HEK293 (cell line): ENCODE measurements at regions not wholly inside any gene's neighbourhood (a gene's known extent, or its start where the extent isn't known, plus 50 kb on each side); places are given as distances from the start of the nearest gene placed in this dataset.

ENCODE experiments used
- CTCF ChIA-PET: fragments of 350-600 bp; formaldehyde crosslinking; extraction: SDS; loops from one replicate; lab custom pipeline; 2021; ENCODE audit warnings: antibody characterized with exemption; lab: Yijun Ruan, JAX
- POLR2A ChIA-PET: fragments of 300-600 bp; formaldehyde crosslinking; extraction: SDS; loops from one replicate; lab custom pipeline; 2020; ENCODE audit warnings: antibody characterized with exemption, inconsistent platforms; lab: Yijun Ruan, JAX
- H3K27ac ChIP-seq: fragments of 200-500 bp; sonication (Bioruptor generic); 2 replicates; pipeline ENCODE4 v1.5.1; 2014; ENCODE audit warnings: low read depth, low read length, control low read depth, inconsistent platforms; ENCODE audit errors: extremely low read depth
- H3K36me3 ChIP-seq, 2 experiments: fragments of 200-500 bp in 1 of 2; sonication (Bioruptor generic) in 1 of 2; 1 replicate in 1 of 2; 2 replicates in 1 of 2; pipeline ENCODE4 v1.5.1; 2014 to 2017; ENCODE audit warnings: inconsistent platforms in 2 of 2, low read length in 2 of 2; ENCODE audit not compliant: control insufficient read depth in 2 of 2, insufficient read depth in 1 of 2
- H3K4me1 ChIP-seq: fragments of 200-500 bp; sonication (Bioruptor generic); 2 replicates; pipeline ENCODE4 v1.5.1; 2014; ENCODE audit warnings: mild to moderate bottlenecking, low read length, inconsistent platforms; ENCODE audit not compliant: control insufficient read depth, insufficient read depth
- H3K4me3 ChIP-seq: 2 replicates; pipeline ENCODE4 v1.5.1; 2011; ENCODE audit warnings: low read depth, mild to moderate bottlenecking, control low read depth, low read length, moderate library complexity
- H3K9me3 ChIP-seq: fragments of 200-500 bp; sonication (Bioruptor generic); 2 replicates; pipeline ENCODE4 v1.5.1; 2014; ENCODE audit warnings: low read depth, low read length, inconsistent platforms; ENCODE audit not compliant: control insufficient read depth, insufficient read depth
- GLI4 ChIP-seq: fragments of 450-650 bp; formaldehyde crosslinking; IDR thresholded peaks from 2 replicates; pipeline ENCODE4 v1.5.1; 2016; ENCODE audit warnings: missing biosample characterization, missing genetic modification characterization
- WT1 ChIP-seq: fragments of 450-650 bp; formaldehyde crosslinking; IDR thresholded peaks from 2 replicates; pipeline ENCODE4 v1.5.1; 2016; ENCODE audit warnings: missing biosample characterization, missing genetic modification characterization
- ZBTB8A ChIP-seq: fragments of 450-650 bp; formaldehyde crosslinking; IDR thresholded peaks from 2 replicates; pipeline ENCODE4 v1.5.1; 2016; ENCODE audit warnings: missing biosample characterization, missing genetic modification characterization
- ZFHX2 ChIP-seq: fragments of 450-650 bp; formaldehyde crosslinking; conservative IDR thresholded peaks from 2 replicates; pipeline ENCODE4 v1.5.1; 2016; ENCODE audit warnings: missing biosample characterization, missing genetic modification characterization
- ZNF2 ChIP-seq: fragments of 450-650 bp; formaldehyde crosslinking; IDR thresholded peaks from 2 replicates; pipeline ENCODE4 v1.5.1; 2016; ENCODE audit warnings: missing biosample characterization, missing genetic modification characterization
- ZNF239 ChIP-seq: fragments of 450-650 bp; formaldehyde crosslinking; IDR thresholded peaks from 2 replicates; pipeline ENCODE4 v1.5.1; 2016; ENCODE audit warnings: missing biosample characterization, missing genetic modification characterization
- ZNF391 ChIP-seq: fragments of 450-650 bp; formaldehyde crosslinking; IDR thresholded peaks from 2 replicates; pipeline ENCODE4 v1.5.1; 2016; ENCODE audit warnings: low read depth, missing biosample characterization, missing genetic modification characterization, borderline replicate concordance
- ZNF513 ChIP-seq: fragments of 450-650 bp; IDR thresholded peaks from 2 replicates; pipeline ENCODE4 v1.5.1; 2018; ENCODE audit warnings: missing biosample characterization, missing genetic modification characterization
- ZNF585B ChIP-seq: fragments of 450-650 bp; formaldehyde crosslinking; IDR thresholded peaks from 2 replicates; pipeline ENCODE4 v1.5.1; 2016; ENCODE audit warnings: missing biosample characterization, missing genetic modification characterization
- ZNF626 ChIP-seq: fragments of 450-650 bp; sonication (Bioruptor Pico); formaldehyde crosslinking; IDR thresholded peaks from 2 replicates; pipeline ENCODE4 v1.5.1; 2018; ENCODE audit warnings: missing biosample characterization, missing genetic modification characterization, inconsistent platforms
- ZNF664 ChIP-seq: fragments of 450-650 bp; formaldehyde crosslinking; IDR thresholded peaks from 2 replicates; pipeline ENCODE4 v1.5.1; 2016; ENCODE audit warnings: missing biosample characterization, missing genetic modification characterization
- ZNF843 ChIP-seq: fragments of 450-650 bp; formaldehyde crosslinking; IDR thresholded peaks from 2 replicates; pipeline ENCODE4 v1.5.1; 2016; ENCODE audit warnings: missing biosample characterization, missing genetic modification characterization
- TF ChIP-seq, protein P1 (sequence below): fragments of 450-650 bp; formaldehyde crosslinking; IDR thresholded peaks from 2 replicates; pipeline ENCODE4 v1.5.0; 2017; ENCODE audit warnings: missing biosample characterization, missing genetic modification characterization, borderline replicate concordance
- TF ChIP-seq, protein P2 (sequence below): fragments of 450-650 bp; formaldehyde crosslinking; IDR thresholded peaks from 2 replicates; pipeline ENCODE4 v1.5.1; 2016; ENCODE audit warnings: missing biosample characterization, missing genetic modification characterization

DNA sequence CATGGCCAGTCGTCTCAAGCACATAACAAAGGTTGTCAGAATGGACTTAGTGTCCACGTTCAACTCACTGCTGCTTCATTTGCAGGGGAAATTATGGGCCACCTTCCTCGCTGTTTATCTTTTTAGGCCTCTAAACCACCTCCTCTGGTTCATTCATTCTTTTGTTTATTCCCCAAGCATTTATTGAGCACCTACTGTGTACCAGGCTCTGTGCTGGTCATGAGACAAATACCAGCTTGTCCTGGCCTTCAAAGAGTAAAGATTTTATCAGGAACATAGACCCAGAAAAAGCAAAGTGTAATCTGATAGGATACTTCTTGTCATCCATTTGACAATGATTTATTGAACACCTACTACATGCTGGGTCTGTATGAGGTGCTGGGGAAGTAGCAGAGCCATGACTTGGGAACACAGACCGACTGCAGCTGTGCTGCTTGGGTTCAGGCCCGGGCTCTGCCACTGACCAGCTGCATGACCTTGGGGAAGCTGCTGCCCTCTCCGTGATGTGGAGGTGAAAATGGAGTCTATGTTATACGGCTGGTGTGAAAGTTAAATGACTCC lies 63.4 kb upstream of the SLC6A6 start:
- Histone ChIP-seq H3K9me3 (no peaks in the 10 kb centered on the region), H3K36me3 (no peaks in the 10 kb centered on the region)
- TF ChIP-seq ZNF664 (tag by site-specific recombination), result peak; percentile 95
- no peak for TF ChIP-seq ZNF585B (tag by site-specific recombination)
- TF ChIP-seq, all 188 proteins: peak for 1
- no peak overlapping the region for H3K4me3 ChIP-seq
- H3K27ac ChIP-seq, result no peak overlapping the region
- no peaks in the 10 kb centered on the region for H3K4me1 ChIP-seq
- ChIA-PET CTCF (no interaction called here), POLR2A (no interaction called here)

DNA sequence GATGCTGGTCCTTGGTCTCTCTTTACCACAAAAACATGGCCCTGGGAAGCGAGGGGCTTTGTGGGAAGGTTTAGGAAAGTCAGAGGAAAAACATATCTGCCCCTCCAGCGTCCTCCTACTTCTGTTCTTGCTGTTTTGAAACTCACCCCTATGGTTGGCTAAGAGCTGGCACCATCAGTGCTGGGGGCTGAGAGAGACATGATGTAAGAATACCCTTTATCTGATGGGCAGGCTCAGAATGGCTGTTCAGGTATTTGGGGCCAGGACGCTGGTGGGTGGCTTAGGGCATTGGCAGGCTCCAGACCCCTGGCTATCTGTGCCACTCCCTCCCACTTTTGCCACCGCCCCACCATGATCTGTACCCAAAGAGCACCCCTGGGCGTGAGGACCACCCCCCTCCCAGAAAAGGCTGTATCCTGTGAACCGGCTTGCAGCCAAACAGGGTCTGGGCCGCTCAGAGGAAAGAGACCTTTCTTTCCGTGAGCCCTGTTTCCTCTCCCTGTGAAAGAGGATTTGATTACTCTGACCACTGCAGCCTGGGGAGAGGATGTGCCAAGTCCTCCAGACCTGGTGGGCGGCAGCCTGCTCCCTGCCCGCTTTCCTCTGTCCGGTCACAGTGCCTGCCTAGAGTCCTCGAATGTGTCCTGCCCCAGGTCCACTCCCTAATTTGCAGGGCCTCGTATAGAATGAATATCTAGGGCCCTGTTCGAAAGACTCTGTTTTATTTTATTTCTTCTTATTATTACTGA lies 61.3 kb upstream of the SLC6A6 start:
- ChIA-PET CTCF (interaction anchor here (1.5 kb wide), 1 partner anchor 120 kb away, joined by 3 read pairs; no protein-coding TSS in a partner anchor), POLR2A (no interaction called here)
- Histone ChIP-seq H3K4me3 (no peak overlapping the region), H3K4me1 (no peaks in the 10 kb centered on the region), H3K36me3 (no peaks in the 10 kb centered on the region), H3K27ac (no peak overlapping the region), H3K9me3 (no peaks in the 10 kb centered on the region)
- no peak for TF ChIP-seq WT1 (tag by site-specific recombination)
- TF ChIP-seq, protein P1, sequence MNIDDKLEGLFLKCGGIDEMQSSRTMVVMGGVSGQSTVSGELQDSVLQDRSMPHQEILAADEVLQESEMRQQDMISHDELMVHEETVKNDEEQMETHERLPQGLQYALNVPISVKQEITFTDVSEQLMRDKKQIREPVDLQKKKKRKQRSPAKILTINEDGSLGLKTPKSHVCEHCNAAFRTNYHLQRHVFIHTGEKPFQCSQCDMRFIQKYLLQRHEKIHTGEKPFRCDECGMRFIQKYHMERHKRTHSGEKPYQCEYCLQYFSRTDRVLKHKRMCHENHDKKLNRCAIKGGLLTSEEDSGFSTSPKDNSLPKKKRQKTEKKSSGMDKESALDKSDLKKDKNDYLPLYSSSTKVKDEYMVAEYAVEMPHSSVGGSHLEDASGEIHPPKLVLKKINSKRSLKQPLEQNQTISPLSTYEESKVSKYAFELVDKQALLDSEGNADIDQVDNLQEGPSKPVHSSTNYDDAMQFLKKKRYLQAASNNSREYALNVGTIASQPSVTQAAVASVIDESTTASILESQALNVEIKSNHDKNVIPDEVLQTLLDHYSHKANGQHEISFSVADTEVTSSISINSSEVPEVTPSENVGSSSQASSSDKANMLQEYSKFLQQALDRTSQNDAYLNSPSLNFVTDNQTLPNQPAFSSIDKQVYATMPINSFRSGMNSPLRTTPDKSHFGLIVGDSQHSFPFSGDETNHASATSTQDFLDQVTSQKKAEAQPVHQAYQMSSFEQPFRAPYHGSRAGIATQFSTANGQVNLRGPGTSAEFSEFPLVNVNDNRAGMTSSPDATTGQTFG, result no peak
- no peak for TF ChIP-seq ZNF843
- no peak for TF ChIP-seq ZNF626 (tag by site-specific recombination)
- TF ChIP-seq ZNF2 (tag by site-specific recombination), result no peak
- TF ChIP-seq ZFHX2 (tag by site-specific recombination), result 0 out of 2 replicates have a peak, but pooled peaks have one; percentile 6
- TF ChIP-seq ZNF513 (tag by site-specific recombination), result no peak
- no peak for TF ChIP-seq ZNF239 (tag by site-specific recombination)

GRCh38 chr3:14343338-14344112 lies 58.9 kb upstream of the SLC6A6 start:
- Histone ChIP-seq H3K9me3 (no peaks in the 10 kb centered on the region), H3K4me3 (no peak overlapping the region), H3K27ac (no peak overlapping the region), H3K36me3 (no peaks in the 10 kb centered on the region), H3K4me1 (no peaks in the 10 kb centered on the region)
- no peak for TF ChIP-seq ZNF391 (tag by site-specific recombination)
- peak; percentile 70; the same call in 1 of the 2 replicates for TF ChIP-seq GLI4 (tag by site-specific recombination)
- TF ChIP-seq, protein P2, sequence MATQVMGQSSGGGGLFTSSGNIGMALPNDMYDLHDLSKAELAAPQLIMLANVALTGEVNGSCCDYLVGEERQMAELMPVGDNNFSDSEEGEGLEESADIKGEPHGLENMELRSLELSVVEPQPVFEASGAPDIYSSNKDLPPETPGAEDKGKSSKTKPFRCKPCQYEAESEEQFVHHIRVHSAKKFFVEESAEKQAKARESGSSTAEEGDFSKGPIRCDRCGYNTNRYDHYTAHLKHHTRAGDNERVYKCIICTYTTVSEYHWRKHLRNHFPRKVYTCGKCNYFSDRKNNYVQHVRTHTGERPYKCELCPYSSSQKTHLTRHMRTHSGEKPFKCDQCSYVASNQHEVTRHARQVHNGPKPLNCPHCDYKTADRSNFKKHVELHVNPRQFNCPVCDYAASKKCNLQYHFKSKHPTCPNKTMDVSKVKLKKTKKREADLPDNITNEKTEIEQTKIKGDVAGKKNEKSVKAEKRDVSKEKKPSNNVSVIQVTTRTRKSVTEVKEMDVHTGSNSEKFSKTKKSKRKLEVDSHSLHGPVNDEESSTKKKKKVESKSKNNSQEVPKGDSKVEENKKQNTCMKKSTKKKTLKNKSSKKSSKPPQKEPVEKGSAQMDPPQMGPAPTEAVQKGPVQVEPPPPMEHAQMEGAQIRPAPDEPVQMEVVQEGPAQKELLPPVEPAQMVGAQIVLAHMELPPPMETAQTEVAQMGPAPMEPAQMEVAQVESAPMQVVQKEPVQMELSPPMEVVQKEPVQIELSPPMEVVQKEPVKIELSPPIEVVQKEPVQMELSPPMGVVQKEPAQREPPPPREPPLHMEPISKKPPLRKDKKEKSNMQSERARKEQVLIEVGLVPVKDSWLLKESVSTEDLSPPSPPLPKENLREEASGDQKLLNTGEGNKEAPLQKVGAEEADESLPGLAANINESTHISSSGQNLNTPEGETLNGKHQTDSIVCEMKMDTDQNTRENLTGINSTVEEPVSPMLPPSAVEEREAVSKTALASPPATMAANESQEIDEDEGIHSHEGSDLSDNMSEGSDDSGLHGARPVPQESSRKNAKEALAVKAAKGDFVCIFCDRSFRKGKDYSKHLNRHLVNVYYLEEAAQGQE (tag by site-specific recombination), result no peak
- no peak for TF ChIP-seq ZBTB8A
- POLR2A ChIA-PET, result no interaction called here
- CTCF ChIA-PET, result no interaction called here
